ENCODE measurements at regions not wholly inside any gene's neighbourhood (a gene's known extent, or its start where the extent isn't known, plus 50 kb on each side); places are given as distances from the start of the nearest gene placed in this dataset.

DNA sequence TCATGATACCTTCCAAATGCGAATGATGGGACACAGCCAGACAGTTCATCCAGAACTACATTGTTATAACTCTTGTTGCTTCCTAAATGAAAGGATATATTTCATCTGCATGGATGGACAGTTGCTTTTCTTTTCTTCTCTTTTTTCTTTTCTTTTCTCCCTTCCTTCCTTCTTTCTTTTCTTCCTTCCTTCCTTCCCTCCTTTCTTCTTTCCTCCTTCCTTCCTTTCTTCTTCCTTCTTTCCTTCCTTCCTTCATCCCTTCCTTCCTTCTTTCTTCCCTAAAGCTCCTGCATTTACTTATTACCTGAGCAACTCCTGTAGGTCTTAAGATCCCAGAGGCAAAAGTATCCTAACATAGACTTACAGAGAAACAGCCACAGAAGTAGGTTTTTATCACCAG, 221.6 kb downstream of the DUSP10 start:
- no peak for TF ChIP-seq CTCF (IDR thresholded peaks at IDR 0.05; ENCODE audit: insufficient read depth, low read length)
- TF ChIP-seq, protein P1, sequence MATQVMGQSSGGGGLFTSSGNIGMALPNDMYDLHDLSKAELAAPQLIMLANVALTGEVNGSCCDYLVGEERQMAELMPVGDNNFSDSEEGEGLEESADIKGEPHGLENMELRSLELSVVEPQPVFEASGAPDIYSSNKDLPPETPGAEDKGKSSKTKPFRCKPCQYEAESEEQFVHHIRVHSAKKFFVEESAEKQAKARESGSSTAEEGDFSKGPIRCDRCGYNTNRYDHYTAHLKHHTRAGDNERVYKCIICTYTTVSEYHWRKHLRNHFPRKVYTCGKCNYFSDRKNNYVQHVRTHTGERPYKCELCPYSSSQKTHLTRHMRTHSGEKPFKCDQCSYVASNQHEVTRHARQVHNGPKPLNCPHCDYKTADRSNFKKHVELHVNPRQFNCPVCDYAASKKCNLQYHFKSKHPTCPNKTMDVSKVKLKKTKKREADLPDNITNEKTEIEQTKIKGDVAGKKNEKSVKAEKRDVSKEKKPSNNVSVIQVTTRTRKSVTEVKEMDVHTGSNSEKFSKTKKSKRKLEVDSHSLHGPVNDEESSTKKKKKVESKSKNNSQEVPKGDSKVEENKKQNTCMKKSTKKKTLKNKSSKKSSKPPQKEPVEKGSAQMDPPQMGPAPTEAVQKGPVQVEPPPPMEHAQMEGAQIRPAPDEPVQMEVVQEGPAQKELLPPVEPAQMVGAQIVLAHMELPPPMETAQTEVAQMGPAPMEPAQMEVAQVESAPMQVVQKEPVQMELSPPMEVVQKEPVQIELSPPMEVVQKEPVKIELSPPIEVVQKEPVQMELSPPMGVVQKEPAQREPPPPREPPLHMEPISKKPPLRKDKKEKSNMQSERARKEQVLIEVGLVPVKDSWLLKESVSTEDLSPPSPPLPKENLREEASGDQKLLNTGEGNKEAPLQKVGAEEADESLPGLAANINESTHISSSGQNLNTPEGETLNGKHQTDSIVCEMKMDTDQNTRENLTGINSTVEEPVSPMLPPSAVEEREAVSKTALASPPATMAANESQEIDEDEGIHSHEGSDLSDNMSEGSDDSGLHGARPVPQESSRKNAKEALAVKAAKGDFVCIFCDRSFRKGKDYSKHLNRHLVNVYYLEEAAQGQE (IDR thresholded peaks at IDR 0.05; ENCODE audit: insufficient replicate concordance, low read depth), result no peak
- TF ChIP-seq POLR2AphosphoS5 (IDR thresholded peaks at IDR 0.05; ENCODE audit: low read depth), result no peak
- no peak for TF ChIP-seq SPI1 (IDR thresholded peaks at IDR 0.05; ENCODE audit: borderline replicate concordance, low read depth)
